Urinary bladder (tissue), 3 donors: ENCODE measurements at regions not wholly inside any gene's neighbourhood (a gene's known extent, or its start where the extent isn't known, plus 50 kb on each side); places are given as distances from the start of the nearest gene placed in this dataset.
"Not testable (repeated sequence)": the region's sequence is repeated elsewhere in the genome, so short reads cannot be mapped to it uniquely, and the experiment has no call there.

Experiments
- DNase-seq: peaks from one replicate; pipeline ENCODE4 v3.0.0-alpha.2; 2015; ENCODE audit errors: extremely low spot score
- H3K27ac ChIP-seq: one replicate; pipeline ENCODE4 v1.5.1; 2013; ENCODE audit warnings: low read depth, mild to moderate bottlenecking, moderate library complexity
- H3K36me3 ChIP-seq: one replicate; pipeline ENCODE4 v1.6.1; 2013; ENCODE audit warnings: mild to moderate bottlenecking, moderate library complexity; ENCODE audit not compliant: insufficient read depth
- H3K4me1 ChIP-seq: one replicate; pipeline ENCODE4 v1.6.1; 2013; ENCODE audit warnings: mild to moderate bottlenecking, moderate library complexity; ENCODE audit not compliant: insufficient read depth
- H3K4me3 ChIP-seq: one replicate; pipeline ENCODE4 v1.5.1; 2013; ENCODE audit warnings: low read depth, low read length
- WGBS: extraction: QIAGEN DNeasy Blood & Tissue Kit; methylation state at CpG from one replicate; pipeline ENCODE4 v1.1.7; 2013; 5-methylcytosine and 5-hydroxymethylcytosine counted together
- donor health status: healthy with polysubstance abuse.
- donor health status: healthy.

GRCh38 chr4:188370777-188371176 lies 231.5 kb downstream of the TRIML1 start:
- H3K36me3 ChIP-seq, result no peaks in the 10 kb centered on the region
- no peak overlapping the region for H3K4me3 ChIP-seq
- no peak overlapping the region for H3K27ac ChIP-seq
- no peak for DNase-seq
- 63% methylated on average over 3 of the region's 3 CpGs for WGBS
- no peaks in the 10 kb centered on the region for H3K4me1 ChIP-seq

- 74% methylated on average over 1 of the region's 1 CpG for WGBS
Measured at GRCh38 chr4:188372058-188372457, 232.8 kb downstream of the TRIML1 start.

GRCh38 chr4:188372829-188373228 lies 233.6 kb downstream of the TRIML1 start:
- H3K36me3 ChIP-seq, result no peaks in the 10 kb centered on the region
- no peaks in the 10 kb centered on the region for H3K4me1 ChIP-seq
- WGBS, result 42% methylated on average over 3 of the region's 3 CpGs
- no peak overlapping the region for H3K27ac ChIP-seq
- no peak overlapping the region for H3K4me3 ChIP-seq
- DNase-seq, result no peak

More at GRCh38 chr4:188372058-188372457, 232.8 kb downstream of the TRIML1 start:
- H3K27ac ChIP-seq, result no peak overlapping the region
- no peak for DNase-seq
- no peak overlapping the region for H3K4me3 ChIP-seq
- H3K4me1 ChIP-seq, result no peaks in the 10 kb centered on the region
- no peaks in the 10 kb centered on the region for H3K36me3 ChIP-seq

GRCh38 chr4:188374871-188375270 lies 235.6 kb downstream of the TRIML1 start:
- Histone ChIP-seq H3K36me3 (no peaks in the 10 kb centered on the region), H3K4me1 (no peaks in the 10 kb centered on the region), H3K27ac (no peak overlapping the region), H3K4me3 (no peak overlapping the region)
- 89% methylated on average over 5 of the region's 5 CpGs for WGBS
- no peak for DNase-seq

GRCh38 chr4:188377816-188378215 lies 238.6 kb downstream of the TRIML1 start:
- no peaks in the 10 kb centered on the region for H3K36me3 ChIP-seq
- WGBS, result 92% methylated on average over 10 of the region's 10 CpGs
- H3K4me1 ChIP-seq, result no peaks in the 10 kb centered on the region
- no peak overlapping the region for H3K27ac ChIP-seq
- DNase-seq, result no peak
- no peak overlapping the region for H3K4me3 ChIP-seq

- no peak overlapping the region for H3K27ac ChIP-seq
- WGBS, result 93% methylated on average over 4 of the region's 4 CpGs
- H3K36me3 ChIP-seq, result no peaks in the 10 kb centered on the region
- no peak overlapping the region for H3K4me3 ChIP-seq
- no peak for DNase-seq
- no peaks in the 10 kb centered on the region for H3K4me1 ChIP-seq
Measured at GRCh38 chr4:188383180-188383579, 243.9 kb downstream of the TRIML1 start.

- Histone ChIP-seq H3K4me1 (no peaks in the 10 kb centered on the region), H3K36me3 (no peaks in the 10 kb centered on the region), H3K27ac (no peak overlapping the region), H3K4me3 (no peak overlapping the region)
- 40% methylated on average over 5 of the region's 5 CpGs for WGBS
- DNase-seq, result no peak
Measured at GRCh38 chr4:188387179-188387791, 248.0 kb downstream of the TRIML1 start.

GRCh38 chr4:188391349-188391748 lies 252.1 kb downstream of the TRIML1 start:
- 94% methylated on average over 8 of the region's 8 CpGs for WGBS
- H3K27ac ChIP-seq, H3K36me3 ChIP-seq, DNase-seq, H3K4me3 ChIP-seq, H3K4me1 ChIP-seq: not testable (repeated sequence)

- Histone ChIP-seq H3K4me3 (no peak overlapping the region), H3K27ac (no peak overlapping the region), H3K4me1 (no peaks in the 10 kb centered on the region), H3K36me3 (no peaks in the 10 kb centered on the region)
- DNase-seq, result no peak
- WGBS, result 63% methylated on average over 5 of the region's 5 CpGs
Measured at GRCh38 chr4:188396037-188396436, 256.8 kb downstream of the TRIML1 start.

- 59% methylated on average over 6 of the region's 6 CpGs for WGBS
- Histone ChIP-seq H3K4me1 (no peaks in the 10 kb centered on the region), H3K36me3 (no peaks in the 10 kb centered on the region), H3K4me3 (no peak overlapping the region), H3K27ac (no peak overlapping the region)
- no peak for DNase-seq
Measured at GRCh38 chr4:188399834-188400233, 260.6 kb downstream of the TRIML1 start.

- Histone ChIP-seq H3K27ac (no peak overlapping the region), H3K36me3 (no peaks in the 10 kb centered on the region)
- 63% methylated on average over 2 of the region's 2 CpGs for WGBS
Measured at GRCh38 chr4:188400451-188400850, 261.2 kb downstream of the TRIML1 start.

GRCh38 chr4:188403272-188403671 lies 264.0 kb downstream of the TRIML1 start:
- no peak overlapping the region for H3K27ac ChIP-seq
- WGBS, result 94% methylated on average over 6 of the region's 6 CpGs
- H3K36me3 ChIP-seq, result no peaks in the 10 kb centered on the region
- DNase-seq, result no peak
- no peaks in the 10 kb centered on the region for H3K4me1 ChIP-seq
- no peak overlapping the region for H3K4me3 ChIP-seq

More at GRCh38 chr4:188400451-188400850, 261.2 kb downstream of the TRIML1 start:
- Histone ChIP-seq H3K4me3 (no peak overlapping the region), H3K4me1 (no peaks in the 10 kb centered on the region)
- DNase-seq, result no peak

GRCh38 chr4:188405071-188405835 lies 266.0 kb downstream of the TRIML1 start:
- WGBS, result 86% methylated on average over 14 of the region's 14 CpGs
- DNase-seq, result not testable (repeated sequence)

GRCh38 chr4:188408244-188409030 lies 269.2 kb downstream of the TRIML1 start:
- Histone ChIP-seq H3K27ac (no peak overlapping the region), H3K36me3 (no peaks in the 10 kb centered on the region), H3K4me1 (no peaks in the 10 kb centered on the region), H3K4me3 (no peak overlapping the region)
- peak; percentile 2 for DNase-seq
- WGBS, result 43% methylated on average over 9 of the region's 9 CpGs

More at GRCh38 chr4:188405071-188405835, 266.0 kb downstream of the TRIML1 start:
- H3K36me3 ChIP-seq, H3K4me3 ChIP-seq, H3K4me1 ChIP-seq, H3K27ac ChIP-seq: not testable (repeated sequence)
